Common myeloid progenitor, CD34-positive (primary cell): ENCODE measurements at regions not wholly inside any gene's neighbourhood (a gene's known extent, or its start where the extent isn't known, plus 50 kb on each side); places are given as distances from the start of the nearest gene placed in this dataset.

ENCODE experiments used
- CTCF ChIA-PET: fragments of 350-600 bp; sonication (Branson Sonifier 250); formaldehyde crosslinking; loops from one replicate; lab custom pipeline; 2021; ENCODE audit warnings: antibody characterized with exemption; lab: Charles Lee
- POLR2A ChIA-PET: fragments of 350-600 bp; sonication (Branson Sonifier 250); formaldehyde crosslinking; loops from one replicate; lab custom pipeline; 2021; ENCODE audit warnings: antibody characterized with exemption; lab: Charles Lee
- DNase-seq, 3 donors: peaks; one replicate each; pipeline versions ENCODE4 v3.0.0 to v3.0.0-alpha.2; 2013
- H3K27ac ChIP-seq, 2 experiments: 1 replicate in 1 of 2; 2 replicates in 1 of 2; pipeline ENCODE4 v1.7.0; 2013; ENCODE audit warnings: inconsistent platforms in 2 of 2, low read length in 2 of 2, mild to moderate bottlenecking in 2 of 2, low read depth in 1 of 2, moderate library complexity in 1 of 2; ENCODE audit not compliant: severe bottlenecking in 2 of 2, insufficient read depth in 1 of 2, poor library complexity in 1 of 2
- H3K27me3 ChIP-seq, 5 experiments: replicated peaks in 2 of 5; 1 replicate in 3 of 5; 2 replicates in 2 of 5; pipeline versions ENCODE4 v1.6.1 to v1.7.0; 2013; ENCODE audit warnings: low read length in 4 of 5, mild to moderate bottlenecking in 2 of 5, moderate library complexity in 2 of 5, inconsistent platforms in 1 of 5; ENCODE audit not compliant: insufficient read depth in 5 of 5, control insufficient read depth in 4 of 5
- H3K36me3 ChIP-seq, 4 experiments: 1 replicate in 2 of 4; 2 replicates in 2 of 4; pipeline versions ENCODE4 v1.6.1 to v1.7.0; 2013; ENCODE audit warnings: low read length in 3 of 4, control low read depth in 1 of 4, mild to moderate bottlenecking in 1 of 4; ENCODE audit not compliant: control insufficient read depth in 4 of 4, insufficient read depth in 4 of 4
- H3K4me1 ChIP-seq, 4 experiments: 1 replicate in 3 of 4; 2 replicates in 1 of 4; pipeline versions ENCODE4 v1.6.1 to v1.7.1; 2013; ENCODE audit warnings: low read length in 3 of 4, mild to moderate bottlenecking in 3 of 4, control low read depth in 1 of 4, inconsistent platforms in 1 of 4, moderate library complexity in 1 of 4; ENCODE audit not compliant: control insufficient read depth in 4 of 4, insufficient read depth in 4 of 4; ENCODE audit errors: control extremely low read depth in 1 of 4
- H3K4me3 ChIP-seq, 7 experiments: 1 replicate in 4 of 7; 2 replicates in 3 of 7; pipeline versions ENCODE4 v1.5.1 to v1.7.0; 2013; ENCODE audit warnings: mild to moderate bottlenecking in 7 of 7, low read length in 6 of 7, moderate library complexity in 6 of 7, inconsistent platforms in 2 of 7, low read depth in 2 of 7, control low read depth in 1 of 7; ENCODE audit not compliant: insufficient read depth in 4 of 7, control insufficient read depth in 1 of 7; ENCODE audit errors: extremely low read depth in 1 of 7
- H3K9me3 ChIP-seq, 5 experiments: 1 replicate in 4 of 5; 2 replicates in 1 of 5; pipeline versions ENCODE4 v1.6.1 to v1.7.1; 2013; ENCODE audit warnings: low read length in 4 of 5, mild to moderate bottlenecking in 2 of 5, inconsistent platforms in 1 of 5, low read depth in 1 of 5, moderate library complexity in 1 of 5; ENCODE audit not compliant: control insufficient read depth in 4 of 5, insufficient read depth in 2 of 5; ENCODE audit errors: control extremely low read depth in 1 of 5
- WGBS: methylation state at CpG from one replicate; pipeline ENCODE4 v1.1.5; 2013; ENCODE audit not compliant: insufficient coverage; 5-methylcytosine and 5-hydroxymethylcytosine counted together

DNA sequence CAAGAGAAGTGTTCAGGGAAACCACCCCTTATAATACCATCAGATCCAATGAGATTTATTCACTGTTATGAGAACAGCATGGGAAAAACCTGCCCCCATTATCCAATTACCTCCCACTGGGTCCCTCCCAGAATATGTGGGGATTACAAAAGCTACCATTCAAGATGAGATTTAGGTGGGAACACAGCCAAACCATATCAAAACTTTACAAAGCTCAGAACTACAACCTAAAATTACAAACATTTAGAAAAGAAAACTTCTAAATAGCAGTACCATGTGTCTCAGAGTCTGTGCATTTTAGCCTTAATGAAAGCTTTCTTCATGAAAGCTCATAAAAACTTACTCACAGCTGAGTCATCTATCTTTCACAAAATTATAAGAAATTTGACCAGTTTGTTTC is 1442.8 kb upstream of the PCDH7 start:
- CTCF ChIA-PET, result no interaction called here
- Histone ChIP-seq H3K9me3 (peaks cover 0 to 3% (median 0%) of the 10 kb centered on the region in 5 experiments), H3K4me3 (no peak overlapping the region), H3K27me3 (no peaks in the 10 kb centered on the region), H3K36me3 (no peaks in the 10 kb centered on the region), H3K4me1 (peaks cover 0 to 2% (median 0%) of the 10 kb centered on the region in 4 experiments), H3K27ac (no peak overlapping the region)
- POLR2A ChIA-PET, result no interaction called here
- no peak for DNase-seq

DNA sequence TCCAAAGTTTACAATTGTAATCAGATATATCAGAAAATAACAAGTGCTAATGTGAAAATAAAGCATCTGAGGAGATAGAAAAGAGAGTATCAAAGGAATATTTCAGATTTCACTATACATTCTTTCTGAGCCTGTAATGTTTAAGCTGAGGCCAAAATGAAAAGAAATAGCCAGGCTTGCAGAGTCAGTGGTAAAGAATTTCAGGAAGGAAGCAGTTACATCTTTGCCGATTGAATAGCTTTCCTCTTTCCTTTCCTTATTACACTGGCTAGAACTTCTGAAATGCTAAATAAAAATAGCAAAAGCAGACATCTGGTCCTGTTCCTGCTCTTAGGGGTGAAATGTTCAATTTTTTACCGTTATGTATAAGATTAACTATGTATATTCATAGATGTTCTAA is 1441.6 kb upstream of the PCDH7 start:
- DNase-seq, result no peak
- Histone ChIP-seq H3K9me3 (peaks cover 0 to 3% (median 0%) of the 10 kb centered on the region in 5 experiments), H3K4me3 (no peak overlapping the region), H3K36me3 (no peaks in the 10 kb centered on the region), H3K27me3 (no peaks in the 10 kb centered on the region), H3K27ac (no peak overlapping the region), H3K4me1 (peaks cover 0 to 2% (median 0%) of the 10 kb centered on the region in 4 experiments)
- POLR2A ChIA-PET, result no interaction called here
- WGBS, result 20% methylated on average over 1 of the region's 2 CpGs
- CTCF ChIA-PET, result no interaction called here

DNA sequence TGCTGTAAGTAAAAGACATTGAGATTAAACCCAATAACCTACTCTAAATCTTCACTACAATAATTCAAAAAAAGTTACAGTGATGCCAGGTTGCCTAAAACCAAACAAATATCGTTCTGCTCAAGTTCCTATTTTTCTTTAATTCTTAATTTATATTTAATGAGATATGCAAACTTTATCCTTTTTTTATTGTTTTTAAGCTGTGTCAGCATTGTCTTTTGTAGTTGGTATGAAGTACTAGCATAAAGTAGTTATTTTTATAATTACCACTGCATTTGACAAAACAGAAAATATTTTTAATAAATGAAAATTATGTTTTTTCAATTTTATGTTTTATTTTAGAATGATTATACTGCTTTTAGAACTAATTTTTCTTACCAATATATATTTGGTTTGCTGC is 1431.1 kb upstream of the PCDH7 start:
- ChIA-PET CTCF (interaction anchor here (1.4 kb wide), 1 partner anchor 11 kb away, joined by 3 read pairs; no protein-coding TSS in a partner anchor), POLR2A (no interaction called here)
- Histone ChIP-seq H3K9me3 (no peaks in the 10 kb centered on the region), H3K4me1 (no peaks in the 10 kb centered on the region), H3K4me3 (no peak overlapping the region), H3K27me3 (no peaks in the 10 kb centered on the region), H3K36me3 (no peaks in the 10 kb centered on the region), H3K27ac (no peak overlapping the region)
- no CpG with 5 or more reads among the region's 1 CpG for WGBS
- DNase-seq, result no peak

DNA sequence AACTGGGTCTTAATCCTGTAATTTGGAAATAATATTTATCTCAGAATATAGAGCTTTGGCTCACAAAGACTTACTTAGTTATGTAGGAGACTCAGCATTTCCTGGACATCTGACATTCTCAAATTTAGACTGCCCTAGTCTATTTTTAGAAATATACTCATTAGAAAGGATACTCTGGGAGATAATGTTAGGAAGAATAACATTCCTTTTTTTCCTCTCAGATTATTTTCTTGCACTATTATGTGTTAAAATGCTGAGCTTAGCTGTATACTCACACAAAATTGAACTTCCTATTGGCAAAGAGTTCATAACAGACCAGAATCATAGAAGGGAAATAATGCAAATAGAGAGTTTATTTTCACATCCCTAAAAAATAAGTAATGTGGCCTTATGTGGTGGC is 1424.9 kb upstream of the PCDH7 start:
- DNase-seq, result no peak
- Histone ChIP-seq H3K4me3 (no peak overlapping the region), H3K4me1 (no peaks in the 10 kb centered on the region), H3K27ac (no peak overlapping the region), H3K36me3 (no peaks in the 10 kb centered on the region), H3K9me3 (no peaks in the 10 kb centered on the region), H3K27me3 (no peaks in the 10 kb centered on the region)
- ChIA-PET POLR2A (no interaction called here), CTCF (no interaction called here)

DNA sequence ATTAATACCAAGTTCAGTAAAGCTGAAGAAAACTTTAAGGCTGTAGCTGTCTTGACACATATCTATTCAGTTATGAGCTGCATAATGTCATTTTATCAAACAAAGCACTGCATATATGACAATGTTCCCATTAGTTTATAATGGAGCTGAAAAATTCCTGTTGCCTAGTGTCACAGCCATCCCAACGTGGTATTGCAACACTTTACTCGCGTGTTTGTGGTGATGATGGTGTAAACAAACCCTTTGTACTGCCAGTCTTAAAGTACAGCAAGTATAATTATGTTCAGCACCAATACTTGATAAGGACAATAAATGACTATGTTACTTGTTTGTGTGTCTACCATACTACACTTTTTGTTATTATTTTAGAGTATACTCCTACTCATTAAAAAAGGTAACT is 1415.6 kb upstream of the PCDH7 start:
- no CpG with 5 or more reads among the region's 3 CpGs for WGBS
- H3K27me3 ChIP-seq, result peaks cover 0 to 9% (median 0%) of the 10 kb centered on the region in 5 experiments
- no peak overlapping the region for H3K27ac ChIP-seq
- DNase-seq, result no peak
- POLR2A ChIA-PET, result no interaction called here
- H3K4me1 ChIP-seq, result no peaks in the 10 kb centered on the region
- H3K4me3 ChIP-seq, result no peak overlapping the region
- CTCF ChIA-PET, result no interaction called here
- no peaks in the 10 kb centered on the region for H3K36me3 ChIP-seq
- H3K9me3 ChIP-seq, result peaks cover 0 to 2% (median 0%) of the 10 kb centered on the region in 5 experiments

DNA sequence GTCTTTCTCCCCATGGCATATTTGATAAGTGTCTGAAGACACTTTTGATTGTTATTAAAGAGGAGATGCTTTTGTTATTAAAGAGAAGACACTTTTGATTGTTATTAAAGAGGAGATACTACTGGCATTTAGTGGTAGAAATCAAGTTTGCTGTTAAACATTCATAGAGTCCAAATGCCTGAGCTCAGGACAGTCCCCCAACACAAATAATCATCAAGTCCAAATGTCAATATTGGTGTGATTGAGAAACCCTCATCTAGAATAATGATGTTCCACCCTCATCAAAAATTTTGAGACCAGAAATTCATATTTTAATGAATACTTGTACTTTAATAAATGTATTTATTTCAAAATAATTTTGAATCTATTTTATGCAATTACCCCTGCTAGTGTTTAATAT is 1412.9 kb upstream of the PCDH7 start:
- POLR2A ChIA-PET, result no interaction called here
- DNase-seq, result no peak
- Histone ChIP-seq H3K4me1 (peaks cover 0 to 7% (median 0%) of the 10 kb centered on the region in 4 experiments), H3K4me3 (no peak overlapping the region), H3K36me3 (no peaks in the 10 kb centered on the region), H3K27me3 (peaks cover 0 to 19% (median 5%) of the 10 kb centered on the region in 5 experiments), H3K9me3 (peaks cover 0 to 2% (median 0%) of the 10 kb centered on the region in 5 experiments), H3K27ac (no peak overlapping the region)
- CTCF ChIA-PET, result no interaction called here

DNA sequence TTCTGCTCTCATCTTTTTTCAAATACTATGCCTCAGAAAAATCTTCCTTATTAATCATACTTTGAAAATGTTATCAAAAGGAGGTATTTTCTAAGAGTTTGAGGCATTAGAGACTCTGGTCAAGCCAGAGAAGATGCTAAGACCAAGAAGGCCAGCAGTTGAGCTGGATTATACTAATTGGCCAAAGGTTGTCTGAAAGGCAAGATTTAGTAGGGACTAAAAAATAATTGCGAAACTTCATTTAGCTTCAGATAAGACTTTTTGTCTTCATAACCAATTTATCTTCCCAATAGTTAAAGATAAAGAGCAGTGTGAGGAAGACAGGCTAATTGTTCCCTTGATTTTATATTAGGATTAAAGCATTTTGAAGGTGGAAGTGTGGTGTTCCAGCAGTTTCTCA is 1412.4 kb upstream of the PCDH7 start:
- ChIA-PET POLR2A (no interaction called here), CTCF (no interaction called here)
- no peak for DNase-seq
- no peak overlapping the region for H3K4me3 ChIP-seq
- no CpG with 5 or more reads among the region's 1 CpG for WGBS
- peaks cover 0 to 7% (median 0%) of the 10 kb centered on the region in 4 experiments for H3K4me1 ChIP-seq
- H3K27me3 ChIP-seq, result peaks cover 0 to 24% (median 5%) of the 10 kb centered on the region in 5 experiments
- no peaks in the 10 kb centered on the region for H3K36me3 ChIP-seq
- H3K9me3 ChIP-seq, result peaks cover 0 to 2% (median 0%) of the 10 kb centered on the region in 5 experiments
- H3K27ac ChIP-seq, result no peak overlapping the region
